Peyer's patch (tissue), 4 donors: ENCODE measurements at regions not wholly inside any gene's neighbourhood (a gene's known extent, or its start where the extent isn't known, plus 50 kb on each side); places are given as distances from the start of the nearest gene placed in this dataset.

ENCODE experiments used
- POLR2A ChIP-seq, 2 donors: fragments of 450-650 bp; IDR thresholded peaks; one replicate each; pipeline ENCODE4 v1.5.1; 2017; ENCODE audit warnings: antibody characterized with exemption in 2 of 2, mild to moderate bottlenecking in 2 of 2, moderate library complexity in 2 of 2
- TF ChIP-seq, protein P1 (sequence below), 6 experiments: fragments of 450-650 bp in 4 of 6; fragments of 200-600 bp in 2 of 6; sonication (generic) in 1 of 6; IDR thresholded peaks; one replicate each; pipeline ENCODE4 v1.5.1; 2017 to 2019; ENCODE audit warnings: antibody characterized with exemption in 6 of 6, mild to moderate bottlenecking in 3 of 6, moderate library complexity in 1 of 6

DNA sequence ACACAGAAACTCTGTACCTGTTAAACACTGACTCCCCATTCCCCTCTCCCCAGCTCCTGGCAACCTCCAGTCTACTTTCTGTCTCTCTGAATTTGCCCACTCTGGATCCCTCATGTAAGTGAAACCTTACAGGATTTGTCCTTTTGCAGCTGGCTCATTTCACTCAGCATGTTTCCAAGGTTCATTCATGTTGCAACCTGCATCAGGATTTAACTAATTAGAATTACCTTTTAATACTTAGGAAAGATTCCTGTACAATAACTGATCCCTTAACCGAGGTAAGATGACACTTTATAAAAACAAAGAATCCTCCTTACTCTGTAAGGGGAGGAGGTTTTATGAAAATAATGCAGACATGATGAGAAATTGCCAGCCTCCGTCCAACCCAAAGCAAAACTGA, 113.1 kb upstream of the MTHFD1L start:
- TF ChIP-seq, protein P1, sequence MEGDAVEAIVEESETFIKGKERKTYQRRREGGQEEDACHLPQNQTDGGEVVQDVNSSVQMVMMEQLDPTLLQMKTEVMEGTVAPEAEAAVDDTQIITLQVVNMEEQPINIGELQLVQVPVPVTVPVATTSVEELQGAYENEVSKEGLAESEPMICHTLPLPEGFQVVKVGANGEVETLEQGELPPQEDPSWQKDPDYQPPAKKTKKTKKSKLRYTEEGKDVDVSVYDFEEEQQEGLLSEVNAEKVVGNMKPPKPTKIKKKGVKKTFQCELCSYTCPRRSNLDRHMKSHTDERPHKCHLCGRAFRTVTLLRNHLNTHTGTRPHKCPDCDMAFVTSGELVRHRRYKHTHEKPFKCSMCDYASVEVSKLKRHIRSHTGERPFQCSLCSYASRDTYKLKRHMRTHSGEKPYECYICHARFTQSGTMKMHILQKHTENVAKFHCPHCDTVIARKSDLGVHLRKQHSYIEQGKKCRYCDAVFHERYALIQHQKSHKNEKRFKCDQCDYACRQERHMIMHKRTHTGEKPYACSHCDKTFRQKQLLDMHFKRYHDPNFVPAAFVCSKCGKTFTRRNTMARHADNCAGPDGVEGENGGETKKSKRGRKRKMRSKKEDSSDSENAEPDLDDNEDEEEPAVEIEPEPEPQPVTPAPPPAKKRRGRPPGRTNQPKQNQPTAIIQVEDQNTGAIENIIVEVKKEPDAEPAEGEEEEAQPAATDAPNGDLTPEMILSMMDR (IDR thresholded peaks at IDR 0.05) = no peak
- no peak for TF ChIP-seq POLR2A (IDR thresholded peaks at IDR 0.05)
